HG03196 (cell line): ENCODE measurements at regions not wholly inside any gene's neighbourhood (a gene's known extent, or its start where the extent isn't known, plus 50 kb on each side); places are given as distances from the start of the nearest gene placed in this dataset.

Experiments used
- ATAC-seq: cut with Tn5 transposase; IDR thresholded peaks from one replicate; pipeline ENCODE4 v1.9.1; 2021; ENCODE audit not compliant: unreplicated experiment

DNA sequence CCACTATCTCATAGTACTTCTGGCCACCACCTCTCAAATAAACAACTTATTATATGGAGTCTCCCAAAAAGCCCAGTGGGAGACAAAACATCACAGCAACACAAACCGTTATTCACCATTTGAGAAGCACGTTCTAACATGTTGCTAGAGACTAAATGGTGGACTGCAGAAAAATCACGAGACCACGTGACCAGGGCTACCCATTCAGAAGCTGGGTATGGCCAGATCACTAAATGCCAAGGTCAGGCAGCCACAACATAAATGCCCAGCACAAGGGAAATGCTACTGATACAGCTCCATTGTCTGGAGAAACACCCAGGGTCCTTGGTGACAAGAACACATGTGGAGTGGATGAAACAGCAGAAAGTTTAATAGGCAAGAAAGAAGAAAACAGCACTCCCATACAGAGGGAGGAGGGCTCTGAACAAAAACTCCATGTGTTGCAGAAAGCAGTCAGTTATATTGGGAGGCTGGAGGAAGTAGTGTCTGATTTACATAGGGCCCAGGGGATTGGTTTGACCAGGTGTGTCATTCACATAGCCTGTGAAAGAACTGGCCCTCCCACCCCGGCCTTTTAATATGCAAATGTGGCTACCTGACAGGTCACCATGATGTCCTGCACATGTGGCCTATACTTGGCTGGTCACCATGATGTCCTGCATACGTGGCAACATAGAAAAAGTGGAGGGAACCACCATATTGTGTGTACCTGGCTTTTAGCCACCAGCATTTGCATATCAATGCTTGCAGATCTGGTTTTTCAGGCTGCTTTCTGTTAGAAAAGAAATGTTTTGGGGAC lies 97.2 kb downstream of the TRIM36 start:
- ATAC-seq, result no peak

GRCh38 chr5:115070737-115071136 lies 99.0 kb downstream of the TRIM36 start:
- ATAC-seq, result no peak

GRCh38 chr5:115069087-115069968 lies 100.4 kb downstream of the TRIM36 start:
- peak; percentile 36 for ATAC-seq

DNA sequence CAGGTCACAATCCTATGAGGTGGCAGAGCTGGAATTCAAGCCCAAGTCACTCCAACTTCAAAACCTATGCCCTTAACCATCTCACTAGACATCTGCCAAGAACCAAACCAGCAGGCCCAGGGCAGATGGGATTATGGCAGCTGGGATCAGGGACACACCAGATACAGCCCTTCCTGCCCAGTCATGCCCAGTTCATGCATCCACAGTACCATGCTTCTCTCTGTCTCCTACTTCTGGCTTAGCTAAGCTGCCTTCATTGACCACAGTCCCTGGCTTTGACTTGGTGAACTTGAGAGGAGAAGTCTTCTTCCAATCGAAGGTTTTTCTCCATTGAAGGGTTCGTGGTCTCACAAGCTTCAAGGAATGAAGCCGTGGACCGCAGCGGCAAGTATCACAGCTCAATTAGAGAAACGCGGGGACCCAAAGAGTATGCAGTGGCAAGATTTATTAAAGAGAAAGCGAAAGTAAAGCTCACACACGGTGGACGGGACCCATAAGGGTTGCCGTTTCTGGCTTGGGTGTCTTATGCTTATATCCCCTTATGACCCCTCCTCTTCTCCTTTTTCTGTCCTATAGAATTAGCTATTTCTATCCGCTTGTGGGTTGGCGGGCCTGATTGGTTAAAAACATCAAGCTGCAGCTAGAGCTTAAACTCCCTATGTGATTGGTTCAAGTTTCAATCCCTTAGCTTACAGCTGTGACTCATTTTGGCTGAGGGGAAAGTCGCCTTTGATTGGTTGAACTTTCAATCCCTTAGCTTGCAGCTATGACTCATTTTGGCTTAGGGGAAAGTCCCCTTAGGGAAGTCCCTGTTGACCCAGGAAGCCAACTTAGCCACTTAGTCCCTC lies 101.2 kb downstream of the TRIM36 start:
- ATAC-seq, result peak; percentile 67

DNA sequence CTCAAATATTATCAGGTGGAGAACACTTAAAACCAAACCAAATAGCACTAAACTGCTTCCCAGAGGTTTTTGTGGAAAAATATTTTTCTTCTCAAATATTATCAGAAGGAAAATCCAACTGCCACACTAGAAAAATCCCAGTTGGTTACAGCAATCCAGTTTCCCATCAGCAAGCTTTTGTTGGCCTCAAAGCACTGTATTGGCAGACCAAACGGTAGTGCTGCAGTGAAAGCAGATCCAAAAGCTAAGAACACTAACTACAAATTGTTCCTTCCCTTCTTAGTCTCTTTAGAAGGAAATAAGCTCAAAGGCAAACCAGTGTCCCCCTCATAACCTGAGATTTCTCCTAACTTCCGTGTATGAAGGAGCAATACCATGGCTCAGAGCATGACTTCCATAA lies 105.3 kb downstream of the TRIM36 start:
- no peak for ATAC-seq

GRCh38 chr5:115054387-115054951 lies 115.2 kb downstream of the TRIM36 start:
- no peak for ATAC-seq

GRCh38 chr5:115052948-115053347 lies 116.8 kb downstream of the TRIM36 start:
- no peak for ATAC-seq

GRCh38 chr5:115050866-115051265 lies 118.8 kb downstream of the TRIM36 start:
- no peak for ATAC-seq

DNA sequence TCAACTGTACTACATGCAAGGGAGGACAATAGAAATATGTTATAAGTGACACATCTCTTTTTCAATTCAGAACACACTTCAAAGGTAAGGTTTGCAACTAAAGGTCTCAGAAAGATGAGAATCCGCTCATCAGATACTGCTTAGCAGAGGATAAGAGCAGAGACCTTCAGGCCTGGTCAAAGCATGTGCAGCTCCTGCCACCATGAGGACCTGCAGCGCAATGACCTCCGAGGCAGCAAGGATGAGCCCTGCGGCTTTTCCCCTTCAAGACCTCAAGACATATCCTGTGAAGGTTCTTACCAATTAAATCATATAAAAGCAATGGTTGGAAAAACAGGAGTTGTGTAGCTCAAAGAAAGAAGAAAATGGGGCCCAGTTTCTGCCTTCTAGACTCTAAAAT lies 135.8 kb downstream of the TRIM36 start:
- ATAC-seq, result no peak

GRCh38 chr5:115028557-115028956 lies 141.2 kb downstream of the TRIM36 start:
- no peak for ATAC-seq

- no peak for ATAC-seq
Measured at GRCh38 chr5:115024922-115025321, 144.8 kb downstream of the TRIM36 start.

- ATAC-seq, result no peak
Measured at GRCh38 chr5:115022303-115022702, 147.4 kb downstream of the TRIM36 start.

DNA sequence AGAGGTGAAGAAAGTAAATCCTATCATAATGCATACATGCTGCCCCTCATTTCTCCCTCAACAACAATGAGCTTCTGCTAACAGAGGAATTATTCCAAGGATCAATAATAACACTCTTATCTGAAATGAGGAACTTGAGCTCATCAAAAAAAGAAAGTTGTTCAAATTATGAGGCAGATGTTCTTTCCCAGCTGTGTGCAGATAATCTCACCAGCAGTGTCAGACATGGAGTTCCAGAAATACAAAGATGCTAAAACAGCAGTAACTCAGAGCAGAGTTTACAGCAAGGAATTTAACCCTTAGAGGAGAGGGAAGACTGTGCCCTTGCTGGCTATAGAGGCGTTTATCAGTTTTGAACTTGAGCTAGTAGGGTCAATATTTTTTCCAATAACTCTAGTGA lies 153.1 kb downstream of the TRIM36 start:
- ATAC-seq, result no peak

GRCh38 chr5:114999176-114999575 lies 170.5 kb downstream of the TRIM36 start:
- no peak for ATAC-seq

GRCh38 chr5:114989512-114989911 lies 180.2 kb downstream of the TRIM36 start:
- ATAC-seq, result no peak

DNA sequence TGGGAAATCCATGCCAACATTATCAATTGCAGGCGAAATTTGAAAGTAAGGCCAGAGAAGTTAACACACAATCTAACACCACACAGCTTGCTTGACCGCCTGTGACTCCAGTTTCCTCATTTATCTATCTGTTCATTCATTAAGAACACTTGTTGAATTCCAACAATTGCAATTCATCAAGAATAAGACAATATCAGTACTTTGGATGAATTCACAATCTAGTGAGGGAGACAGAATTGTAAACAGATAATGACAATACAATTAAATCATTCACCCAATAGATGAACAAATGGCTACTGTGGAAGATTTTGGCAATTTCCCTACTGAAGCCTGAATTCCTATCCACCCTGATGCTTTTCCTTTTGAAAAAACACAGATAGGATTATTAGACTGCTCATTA lies 181.6 kb downstream of the TRIM36 start:
- ATAC-seq, result no peak

DNA sequence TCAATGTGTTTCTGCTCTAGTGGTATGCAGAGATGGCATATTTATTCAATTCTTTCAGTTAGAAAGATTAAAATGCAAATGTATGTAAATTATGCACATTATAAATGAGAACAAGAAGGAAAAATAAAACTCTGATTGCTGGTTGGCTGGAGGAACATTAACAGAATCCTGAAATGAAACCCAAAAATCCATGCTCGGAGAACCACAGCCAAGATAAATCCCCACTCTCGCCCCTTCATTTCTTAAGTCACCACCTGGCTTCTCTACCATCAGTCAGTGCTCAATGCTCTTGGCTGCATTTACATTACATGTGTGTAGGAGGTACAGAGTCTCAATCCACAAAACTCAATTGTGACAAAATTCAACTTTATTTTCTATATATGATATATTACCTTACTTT lies 184.9 kb downstream of the TRIM36 start:
- ATAC-seq, result no peak

- ATAC-seq, result no peak
Measured at GRCh38 chr5:114981111-114981510, 188.6 kb downstream of the TRIM36 start.

DNA sequence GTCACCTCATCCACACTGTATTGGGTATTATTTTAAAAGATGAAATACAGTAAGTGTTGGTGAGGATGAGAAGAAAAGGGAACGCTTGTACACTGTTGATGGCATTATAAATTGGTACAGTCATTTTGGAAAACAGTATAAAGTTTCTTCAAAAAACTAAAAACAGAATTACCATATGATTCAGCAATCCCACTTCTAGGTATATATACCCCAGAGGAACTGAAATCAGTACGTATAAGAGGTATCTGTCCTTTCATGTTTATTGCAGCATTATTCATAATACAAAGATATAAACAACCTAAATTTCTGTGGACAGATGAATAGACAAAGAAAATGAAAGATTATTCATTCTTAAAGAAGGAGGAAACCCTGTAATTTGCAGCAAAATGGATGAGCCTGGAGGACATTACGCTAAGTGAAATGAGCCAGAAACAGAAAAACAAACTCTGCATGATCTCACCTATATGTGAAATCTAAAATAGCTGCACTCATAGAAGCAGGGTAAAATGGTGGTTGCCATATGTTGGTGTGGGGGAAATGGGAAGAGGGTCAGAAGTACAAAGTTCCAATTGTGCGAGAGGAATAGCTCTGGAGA lies 191.6 kb downstream of the TRIM36 start:
- ATAC-seq, result no peak

DNA sequence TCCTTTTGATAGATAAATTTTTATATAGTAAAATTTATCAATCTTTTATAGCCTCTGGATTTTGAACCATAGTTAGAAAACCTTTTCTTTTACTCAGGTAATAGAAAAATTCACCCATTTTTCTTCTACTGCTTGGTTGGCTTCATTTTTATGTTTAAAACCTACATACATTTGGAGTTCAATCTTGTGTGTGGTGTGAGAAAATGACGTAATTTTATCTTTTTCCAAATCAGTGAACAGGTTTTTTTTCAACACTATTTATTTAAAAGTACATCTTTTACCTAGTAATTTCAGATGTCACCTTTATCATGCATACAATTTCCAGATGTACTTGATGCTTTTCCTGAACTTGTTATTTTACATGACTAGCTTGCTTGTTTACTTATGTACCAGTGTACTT lies 200.2 kb downstream of the TRIM36 start:
- ATAC-seq, result no peak

- ATAC-seq, result peak; percentile 67
Measured at GRCh38 chr5:114957384-114957783, 212.3 kb downstream of the TRIM36 start.
